ENCODE measurements at regions not wholly inside any gene's neighbourhood (a gene's known extent, or its start where the extent isn't known, plus 50 kb on each side); places are given as distances from the start of the nearest gene placed in this dataset.

DNA sequence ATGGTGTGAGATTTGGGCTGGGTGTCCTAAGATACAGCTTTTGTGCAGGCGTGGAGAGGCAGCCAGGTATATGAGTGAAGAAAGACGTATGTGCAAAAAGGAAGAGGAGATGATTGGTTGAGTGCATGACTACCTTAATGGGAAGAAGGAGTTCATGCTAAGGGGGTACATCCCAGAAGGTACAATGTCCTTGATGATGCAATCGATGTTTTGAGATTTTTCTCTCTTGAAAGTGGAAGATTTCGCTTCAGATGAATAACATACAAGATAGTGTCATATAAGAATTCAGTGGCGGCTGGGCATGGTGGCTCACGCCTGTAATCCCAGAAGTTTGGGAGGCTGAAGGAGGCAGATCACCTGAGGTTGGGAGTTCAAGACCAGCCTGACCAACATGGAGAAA is 357.1 kb downstream of the KLF12 start:
- Histone ChIP-seq H3K4me3 (no peak overlapping the region), H3K27me3 (ENCODE audit: insufficient read depth in 3 of 3, low read length in 2 of 3) (no peaks in the 10 kb centered on the region), H3K36me3 (ENCODE audit: insufficient read depth in 1 of 2, low read depth in 1 of 2) (no peaks in the 10 kb centered on the region), H3K4me1 (peaks cover 19% of the 10 kb centered on the region), H3K9me3 (no peaks in the 10 kb centered on the region), H3K27ac (no peak overlapping the region)
- 96 to 99% (median 96%) methylated on average over 6 of the region's 6 CpGs for WGBS, 3 donors
- TF ChIP-seq, protein P1, sequence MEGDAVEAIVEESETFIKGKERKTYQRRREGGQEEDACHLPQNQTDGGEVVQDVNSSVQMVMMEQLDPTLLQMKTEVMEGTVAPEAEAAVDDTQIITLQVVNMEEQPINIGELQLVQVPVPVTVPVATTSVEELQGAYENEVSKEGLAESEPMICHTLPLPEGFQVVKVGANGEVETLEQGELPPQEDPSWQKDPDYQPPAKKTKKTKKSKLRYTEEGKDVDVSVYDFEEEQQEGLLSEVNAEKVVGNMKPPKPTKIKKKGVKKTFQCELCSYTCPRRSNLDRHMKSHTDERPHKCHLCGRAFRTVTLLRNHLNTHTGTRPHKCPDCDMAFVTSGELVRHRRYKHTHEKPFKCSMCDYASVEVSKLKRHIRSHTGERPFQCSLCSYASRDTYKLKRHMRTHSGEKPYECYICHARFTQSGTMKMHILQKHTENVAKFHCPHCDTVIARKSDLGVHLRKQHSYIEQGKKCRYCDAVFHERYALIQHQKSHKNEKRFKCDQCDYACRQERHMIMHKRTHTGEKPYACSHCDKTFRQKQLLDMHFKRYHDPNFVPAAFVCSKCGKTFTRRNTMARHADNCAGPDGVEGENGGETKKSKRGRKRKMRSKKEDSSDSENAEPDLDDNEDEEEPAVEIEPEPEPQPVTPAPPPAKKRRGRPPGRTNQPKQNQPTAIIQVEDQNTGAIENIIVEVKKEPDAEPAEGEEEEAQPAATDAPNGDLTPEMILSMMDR (IDR thresholded peaks at IDR 0.05): no peak
- intact Hi-C loops (cut with DNase I): no loop called here
- ATAC-seq: no peak
- no peak for DNase-seq

DNA sequence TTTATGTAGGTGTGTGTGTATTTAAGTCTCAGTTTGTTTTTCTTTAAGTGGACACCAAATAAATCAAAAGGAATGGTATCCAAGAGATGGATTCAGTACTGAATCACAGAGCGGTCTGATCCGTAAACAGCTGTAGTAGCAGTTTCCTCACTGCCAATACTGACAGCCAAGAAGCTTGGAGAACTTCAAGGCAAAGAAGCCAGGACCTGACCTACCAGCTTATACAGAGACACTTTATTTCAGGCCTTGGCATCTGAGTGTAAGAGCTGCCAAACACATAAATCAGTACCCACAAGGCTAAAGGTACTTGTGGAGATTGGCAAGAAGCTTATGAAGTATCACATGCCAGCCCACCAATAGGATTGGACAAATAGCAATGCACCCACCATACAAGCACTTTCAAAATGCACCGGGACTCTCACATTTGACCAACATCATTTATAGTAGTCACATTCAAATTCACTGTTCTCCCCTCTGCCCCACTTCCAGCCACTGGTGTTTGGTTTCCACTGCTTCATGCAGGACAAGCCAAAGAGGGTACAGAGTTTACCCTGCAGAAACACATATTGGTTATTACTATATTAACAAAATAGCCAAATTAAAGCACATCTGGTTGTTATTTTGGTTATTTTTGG is 357.9 kb downstream of the KLF12 start:
- Histone ChIP-seq H3K27me3 (ENCODE audit: insufficient read depth in 3 of 3, low read length in 2 of 3) (no peaks in the 10 kb centered on the region), H3K4me3 (no peak overlapping the region), H3K9me3 (no peaks in the 10 kb centered on the region), H3K27ac (peak overlapping the region; percentile 50), H3K4me1 (peaks cover 19% of the 10 kb centered on the region), H3K36me3 (ENCODE audit: insufficient read depth in 1 of 2, low read depth in 1 of 2) (no peaks in the 10 kb centered on the region)
- 30 to 32% (median 30%) methylated on average over 3 of the region's 3 CpGs for WGBS, 3 donors
- TF ChIP-seq, protein P1 (IDR thresholded peaks at IDR 0.05): no peak
- intact Hi-C loops (cut with DNase I): no loop called here
- DNase-seq (no peak), ATAC-seq (peak; percentile 92 to 98 (median 96))

DNA sequence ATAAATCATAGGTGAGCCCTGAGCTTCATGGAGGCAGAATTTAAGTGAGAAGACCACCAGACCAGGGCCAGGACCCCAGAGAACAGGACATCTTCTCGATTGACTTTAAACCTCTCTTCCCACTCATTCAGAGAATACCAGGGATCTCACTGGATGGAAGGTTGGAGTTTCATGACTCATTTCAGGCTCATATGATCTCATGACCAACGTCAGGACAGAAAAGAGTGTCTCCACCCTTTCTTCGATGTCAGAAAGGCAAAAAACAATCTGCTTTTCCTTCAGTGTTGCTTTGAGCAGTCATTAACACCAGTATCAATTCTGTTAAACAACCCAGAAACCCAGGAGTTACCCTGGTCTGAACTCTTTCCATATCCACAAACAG is 361.0 kb downstream of the KLF12 start:
- no peaks in the 10 kb centered on the region for H3K36me3 ChIP-seq (ENCODE audit: insufficient read depth in 1 of 2, low read depth in 1 of 2)
- DNase-seq: no peak
- TF ChIP-seq, protein P1 (IDR thresholded peaks at IDR 0.05): no peak
- no peak overlapping the region for H3K27ac ChIP-seq
- no peaks in the 10 kb centered on the region for H3K27me3 ChIP-seq (ENCODE audit: insufficient read depth in 3 of 3, low read length in 2 of 3)
- H3K4me3 ChIP-seq: no peak overlapping the region
- intact Hi-C loops (cut with DNase I): no loop called here
- H3K9me3 ChIP-seq: no peaks in the 10 kb centered on the region
- peaks cover 21% of the 10 kb centered on the region for H3K4me1 ChIP-seq
- 74 to 89% (median 78%) methylated on average over 3 of the region's 3 CpGs for WGBS, 3 donors
- no peak for ATAC-seq

DNA sequence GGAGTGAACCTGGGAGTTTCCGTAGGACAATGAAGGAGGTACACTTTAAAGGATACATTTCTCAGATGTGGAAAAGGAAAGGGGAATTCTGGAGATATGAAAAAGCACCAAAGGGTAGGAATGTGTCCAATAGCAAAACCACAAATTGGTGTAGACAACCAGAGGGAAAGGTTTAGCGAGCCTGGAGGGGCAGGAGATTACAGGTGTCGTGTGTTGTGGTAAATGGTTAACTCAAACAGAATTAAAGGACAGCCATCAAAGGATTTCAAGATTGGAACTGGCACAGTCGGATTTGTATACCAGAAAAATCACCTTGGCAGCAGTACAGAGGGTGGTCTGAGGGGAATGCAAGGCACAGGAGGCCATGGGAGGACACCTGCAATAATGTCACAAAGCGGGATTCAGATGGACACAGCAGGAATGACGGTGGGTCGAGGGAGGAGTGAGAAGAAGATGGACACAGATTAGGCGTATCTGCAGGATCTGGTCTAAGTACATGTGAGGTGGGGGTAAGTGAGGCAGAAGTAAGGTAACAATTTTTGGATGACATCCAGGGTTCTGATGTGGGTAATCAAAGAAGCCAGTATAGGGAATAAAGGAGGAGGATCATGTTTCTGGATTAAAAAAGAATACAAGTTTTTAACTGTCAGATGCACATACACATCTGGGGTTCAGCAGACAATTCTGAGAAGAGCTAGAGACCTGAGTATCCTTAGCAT is 361.6 kb downstream of the KLF12 start:
- no peak for ATAC-seq
- H3K27me3 ChIP-seq (ENCODE audit: insufficient read depth in 3 of 3, low read length in 2 of 3): no peaks in the 10 kb centered on the region
- H3K36me3 ChIP-seq (ENCODE audit: insufficient read depth in 1 of 2, low read depth in 1 of 2): no peaks in the 10 kb centered on the region
- no peaks in the 10 kb centered on the region for H3K9me3 ChIP-seq
- TF ChIP-seq, protein P1 (IDR thresholded peaks at IDR 0.05): no peak
- intact Hi-C loops (cut with DNase I): no loop called here
- peaks cover 26% of the 10 kb centered on the region for H3K4me1 ChIP-seq
- H3K4me3 ChIP-seq: no peak overlapping the region
- 84 to 95% (median 85%) methylated on average over 8 of the region's 8 CpGs for WGBS, 3 donors
- no peak overlapping the region for H3K27ac ChIP-seq
- no peak for DNase-seq
